ENCODE measurements at regions not wholly inside any gene's neighbourhood (a gene's known extent, or its start where the extent isn't known, plus 50 kb on each side); places are given as distances from the start of the nearest gene placed in this dataset.

GRCh38 chr16:75983296-75983695 is 257.0 kb upstream of the CPHXL start:
- no peak for TF ChIP-seq CTCF (IDR thresholded peaks at IDR 0.05)
- TF ChIP-seq POLR2A (IDR thresholded peaks at IDR 0.05): no peak
